ENCODE measurements at regions not wholly inside any gene's neighbourhood (a gene's known extent, or its start where the extent isn't known, plus 50 kb on each side); places are given as distances from the start of the nearest gene placed in this dataset.

DNA sequence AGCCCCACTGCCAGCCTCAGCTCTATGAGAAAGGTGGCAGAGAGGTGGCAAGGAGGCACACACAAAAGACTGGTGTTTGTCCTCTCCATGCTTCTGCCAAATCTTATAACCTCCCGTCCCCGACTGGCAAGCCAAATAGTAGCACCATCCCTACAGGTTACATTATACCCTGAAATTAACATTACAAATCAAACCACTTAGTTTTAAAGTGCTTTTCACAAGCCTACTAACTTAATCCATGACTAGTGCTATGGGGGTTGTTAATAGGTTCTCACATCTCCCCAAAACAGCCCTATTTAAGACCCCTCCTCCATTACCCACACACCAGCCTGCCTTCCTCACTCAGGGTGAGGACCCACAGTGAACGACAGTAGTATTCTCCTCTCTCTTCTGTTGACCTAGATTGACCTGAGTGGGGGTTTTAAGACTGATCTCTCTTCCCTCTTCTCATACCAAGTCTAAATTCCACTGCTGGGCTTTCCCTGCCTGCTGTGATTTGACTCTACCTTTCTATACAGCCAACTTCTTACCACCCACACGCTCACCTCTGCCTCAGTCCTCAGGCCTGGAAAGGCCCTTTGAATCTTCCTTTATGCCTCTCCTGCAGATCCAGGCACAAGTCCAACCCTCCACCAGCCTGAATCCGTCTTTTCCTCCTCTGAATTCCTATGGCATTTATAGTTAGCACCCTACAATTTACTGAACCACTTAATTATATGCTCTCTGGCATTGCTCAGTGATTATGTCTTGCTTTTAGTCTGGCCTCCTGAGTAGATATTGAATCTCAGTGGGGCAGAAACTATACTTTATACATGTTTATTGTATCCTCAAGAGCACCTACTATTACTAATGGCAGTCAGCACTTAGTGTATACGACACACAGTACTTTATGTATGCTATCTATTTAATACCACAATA, 116.1 kb downstream of the TMEM174 start:
- TF ChIP-seq, protein P1, sequence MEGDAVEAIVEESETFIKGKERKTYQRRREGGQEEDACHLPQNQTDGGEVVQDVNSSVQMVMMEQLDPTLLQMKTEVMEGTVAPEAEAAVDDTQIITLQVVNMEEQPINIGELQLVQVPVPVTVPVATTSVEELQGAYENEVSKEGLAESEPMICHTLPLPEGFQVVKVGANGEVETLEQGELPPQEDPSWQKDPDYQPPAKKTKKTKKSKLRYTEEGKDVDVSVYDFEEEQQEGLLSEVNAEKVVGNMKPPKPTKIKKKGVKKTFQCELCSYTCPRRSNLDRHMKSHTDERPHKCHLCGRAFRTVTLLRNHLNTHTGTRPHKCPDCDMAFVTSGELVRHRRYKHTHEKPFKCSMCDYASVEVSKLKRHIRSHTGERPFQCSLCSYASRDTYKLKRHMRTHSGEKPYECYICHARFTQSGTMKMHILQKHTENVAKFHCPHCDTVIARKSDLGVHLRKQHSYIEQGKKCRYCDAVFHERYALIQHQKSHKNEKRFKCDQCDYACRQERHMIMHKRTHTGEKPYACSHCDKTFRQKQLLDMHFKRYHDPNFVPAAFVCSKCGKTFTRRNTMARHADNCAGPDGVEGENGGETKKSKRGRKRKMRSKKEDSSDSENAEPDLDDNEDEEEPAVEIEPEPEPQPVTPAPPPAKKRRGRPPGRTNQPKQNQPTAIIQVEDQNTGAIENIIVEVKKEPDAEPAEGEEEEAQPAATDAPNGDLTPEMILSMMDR (IDR thresholded peaks at IDR 0.05) = no peak
- TF ChIP-seq POLR2A (IDR thresholded peaks at IDR 0.05) (no peak), POLR2AphosphoS5 (IDR thresholded peaks at IDR 0.05) (no peak), EP300 (IDR thresholded peaks at IDR 0.05) (no peak)
